Cerebellar nuclear complex (tissue), 1 donor: ENCODE measurements at regions not wholly inside any gene's neighbourhood (a gene's known extent, or its start where the extent isn't known, plus 50 kb on each side); places are given as distances from the start of the nearest gene placed in this dataset.
"Not testable (repeated sequence)": the region's sequence is repeated elsewhere in the genome, so short reads cannot be mapped to it uniquely, and the experiment has no call there.

Source experiments
- DNase-seq, 2 experiments: peaks; one replicate each; lab custom pipeline; 2025; lab: John Stamatoyannopoulos, UW

DNA sequence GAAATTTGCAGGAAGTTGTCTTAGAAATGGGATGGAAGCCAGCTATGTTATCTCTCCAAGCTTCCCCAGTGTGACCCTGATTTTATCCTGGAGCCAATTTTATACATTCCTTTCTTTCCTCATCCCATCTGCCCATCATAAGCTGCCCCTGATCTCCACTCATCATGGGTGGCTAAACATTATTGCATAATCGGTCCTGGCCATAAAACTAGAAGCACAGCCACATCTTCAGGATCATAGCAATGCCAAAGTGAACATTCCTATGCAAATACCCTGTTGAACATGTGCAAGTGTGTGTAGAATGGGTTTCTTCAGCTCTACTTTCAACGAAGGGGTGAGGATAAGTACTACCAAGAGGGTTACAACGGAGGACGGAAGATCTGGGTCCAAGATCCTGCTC is 50.6 kb upstream of the COG2 start:
- DNase-seq, result no peak

DNA sequence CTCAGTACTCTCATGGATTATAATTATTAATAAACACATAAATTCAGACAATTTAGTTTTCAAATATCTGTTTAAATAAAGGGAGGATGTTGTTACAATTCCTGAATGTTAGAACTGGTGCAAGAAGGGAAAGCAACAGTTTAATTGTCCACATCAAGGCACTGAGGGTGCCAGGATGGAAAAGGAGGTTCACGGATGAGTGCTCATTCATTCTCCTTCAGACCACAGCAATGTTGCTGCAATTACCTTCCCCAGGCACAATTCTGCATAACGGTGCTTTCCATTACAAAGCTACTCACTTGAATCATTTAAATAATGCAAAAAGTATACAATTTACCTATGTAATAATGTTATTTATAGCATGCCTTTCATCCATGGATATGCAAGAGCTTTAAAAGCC is 52.3 kb upstream of the COG2 start:
- no peak for DNase-seq

DNA sequence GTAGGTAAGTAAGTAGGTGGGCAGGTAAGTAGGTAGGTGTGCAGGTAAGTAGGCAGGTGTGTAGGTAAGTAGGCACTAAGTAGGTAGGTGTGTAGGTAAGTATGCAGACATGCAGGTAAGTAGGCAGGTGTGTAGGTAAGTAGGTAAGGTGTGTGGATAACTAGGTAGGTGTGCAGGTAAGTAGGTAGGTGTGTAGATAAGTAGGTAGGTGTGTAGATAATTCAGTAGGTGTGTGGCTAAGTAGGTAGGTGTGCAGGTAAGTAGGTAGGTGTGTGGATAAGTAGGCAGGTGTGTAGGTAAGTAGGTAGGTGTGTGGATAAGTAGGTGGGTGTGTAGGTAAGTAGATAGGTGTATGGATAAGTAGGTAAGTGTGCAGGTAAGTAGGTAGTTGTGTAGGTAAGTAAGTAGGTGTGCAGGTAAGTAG is 53.9 kb upstream of the COG2 start:
- DNase-seq, result no peak

DNA sequence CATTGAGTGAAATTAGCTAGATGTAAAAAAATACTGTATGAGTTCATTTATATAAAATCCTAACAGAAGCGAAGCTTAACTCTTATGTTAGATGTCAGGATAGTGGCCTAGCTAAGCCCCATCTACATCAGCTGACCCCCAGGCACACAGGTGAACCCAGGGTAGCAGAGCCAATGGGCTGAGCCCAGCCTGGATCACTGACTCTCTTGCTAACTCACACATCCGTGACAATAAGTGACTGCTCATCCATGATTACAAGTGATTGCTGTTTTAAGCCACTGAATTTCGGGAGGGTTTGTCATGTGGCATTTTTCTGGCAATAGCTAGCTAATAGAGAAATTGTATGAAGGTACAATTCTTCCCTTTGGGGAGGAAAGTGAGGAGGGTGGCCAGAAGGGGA is 55.2 kb upstream of the COG2 start:
- no peak for DNase-seq

DNA sequence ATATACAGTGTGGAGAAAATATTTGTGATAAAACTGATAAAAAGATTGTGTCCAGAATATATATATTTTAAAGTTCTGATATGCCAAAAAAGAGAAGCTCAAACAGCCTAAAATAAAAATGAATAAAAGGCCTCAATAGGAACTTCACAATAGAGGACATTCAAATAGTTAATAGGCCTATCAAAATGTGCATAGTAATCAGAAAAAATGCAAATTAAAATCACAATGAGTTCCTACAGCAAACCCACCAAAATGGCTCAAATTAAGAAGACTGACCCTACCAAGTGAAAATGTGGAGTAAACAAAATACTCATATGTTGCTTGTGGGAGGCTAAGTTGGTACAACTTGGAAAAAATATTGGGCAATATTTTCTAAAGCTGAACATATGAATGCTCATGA is 57.6 kb upstream of the COG2 start:
- DNase-seq, result no peak

DNA sequence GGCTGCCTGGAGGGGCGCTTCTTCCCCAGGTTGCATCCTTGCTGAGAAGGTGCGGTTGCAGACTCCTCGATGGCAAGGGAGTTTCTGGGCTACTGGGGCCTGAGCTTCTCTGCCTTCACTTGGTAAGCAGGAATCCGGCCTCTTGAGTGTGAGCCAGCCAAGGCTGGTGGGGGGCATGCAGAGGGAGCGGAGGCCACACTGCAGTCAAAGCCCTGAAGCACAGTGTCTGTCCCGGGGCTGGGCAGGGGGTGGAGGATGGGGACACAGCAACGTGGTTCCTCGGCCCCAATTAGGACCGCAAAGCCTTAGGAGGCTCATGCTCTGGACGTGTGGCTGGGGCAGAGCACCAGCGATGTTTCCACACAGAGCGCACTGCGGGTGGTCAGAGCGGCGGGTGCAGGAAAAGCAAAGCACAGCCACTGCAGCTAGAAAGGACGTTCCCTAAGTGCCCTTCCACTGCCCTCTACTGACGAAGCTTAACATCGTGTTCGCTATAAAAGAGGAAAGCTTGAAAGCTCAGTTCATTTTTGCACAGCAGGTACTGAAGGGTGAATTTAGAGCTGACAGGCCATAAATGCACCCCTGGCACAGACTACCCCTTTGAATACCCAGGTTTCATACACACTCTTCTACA is 60.7 kb upstream of the COG2 start:
- no peak for DNase-seq

DNA sequence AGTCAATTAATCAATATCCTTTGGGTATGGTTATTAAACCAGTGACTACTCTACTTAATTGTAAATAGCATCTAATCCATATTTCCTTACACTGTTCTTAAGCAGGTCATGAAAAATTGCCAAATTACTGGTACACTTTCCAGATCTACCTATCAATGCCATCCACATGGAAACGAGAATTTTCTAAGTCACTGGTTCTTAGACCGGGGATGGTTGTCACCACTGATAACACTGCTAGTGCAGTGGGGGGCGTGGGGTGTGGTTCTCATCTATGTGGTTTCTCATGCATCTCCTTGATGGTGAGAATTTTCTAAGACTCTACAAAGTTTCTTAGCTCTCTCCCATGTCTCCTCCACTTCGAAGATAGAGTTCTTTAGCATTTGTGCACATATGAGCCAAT is 63.7 kb upstream of the COG2 start:
- DNase-seq, result no peak

DNA sequence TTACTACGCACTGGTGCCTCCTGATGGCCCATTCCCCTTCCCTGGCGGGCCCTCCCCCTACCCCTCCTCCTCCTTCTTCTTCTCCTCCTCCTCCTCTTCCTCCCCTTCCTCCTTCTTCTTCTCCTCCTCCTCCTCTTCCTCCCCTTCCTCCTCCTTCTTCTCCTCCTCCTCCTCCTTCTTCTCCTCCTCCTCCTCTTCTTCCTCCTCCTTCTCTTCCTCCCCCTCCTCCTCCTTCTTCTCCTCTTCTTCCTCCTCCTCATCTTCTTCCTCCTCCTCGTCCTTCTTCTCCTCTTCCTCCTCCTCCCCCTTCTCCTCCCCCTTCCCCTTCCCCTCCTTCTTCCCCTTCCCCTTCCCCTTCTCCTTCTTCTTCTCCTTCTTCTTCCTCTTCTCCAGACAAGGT is 64.7 kb upstream of the COG2 start:
- no peak for DNase-seq

DNA sequence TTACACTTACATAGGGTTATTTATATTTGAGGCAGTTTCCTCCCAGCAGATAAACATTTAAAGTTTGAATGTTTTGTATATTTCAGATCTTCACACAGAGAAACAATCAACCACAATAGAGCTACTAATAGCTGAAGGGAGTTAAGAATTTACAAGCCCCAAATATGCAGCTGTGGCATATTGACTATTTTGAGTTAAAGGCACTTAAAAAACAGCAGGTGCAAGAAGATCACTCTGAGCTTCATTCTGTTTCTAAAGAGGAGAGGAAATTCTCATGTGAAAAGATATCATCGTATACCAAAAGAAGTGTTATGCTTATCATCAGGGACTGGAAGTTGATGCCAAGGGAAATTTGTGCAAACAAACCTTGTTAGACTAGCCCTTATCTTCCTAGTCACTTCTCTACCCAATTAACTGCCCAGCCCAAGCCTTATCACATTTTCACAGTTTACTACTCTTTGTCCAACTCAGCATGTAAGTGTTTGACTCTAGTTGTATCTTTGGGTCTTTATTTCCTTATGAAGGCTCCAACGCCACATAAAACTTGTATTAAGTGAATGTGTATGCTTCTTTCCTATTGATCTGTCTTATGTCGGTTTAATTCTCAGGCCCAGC is 66.3 kb upstream of the COG2 start:
- DNase-seq, result no peak

DNA sequence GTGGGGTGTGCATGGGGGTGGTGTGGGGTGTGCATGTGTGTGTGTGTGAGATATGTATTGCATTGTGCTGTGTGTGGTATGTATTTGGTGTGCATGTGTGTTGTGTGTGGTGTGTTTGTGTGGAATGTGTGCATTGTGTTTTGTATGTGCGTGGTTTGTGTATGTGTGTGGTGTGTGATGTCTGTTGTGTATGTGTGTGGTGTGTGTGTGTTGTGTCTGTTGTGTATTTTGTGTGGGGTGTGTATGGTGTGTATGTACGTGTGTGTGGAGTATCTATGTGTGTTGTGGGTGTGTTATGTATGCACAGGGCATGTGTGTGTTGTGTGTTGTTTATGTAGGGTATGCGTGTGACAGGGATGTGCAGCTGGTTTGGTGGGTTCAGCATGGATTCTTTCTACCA is 67.8 kb upstream of the COG2 start:
- DNase-seq, result no peak

DNA sequence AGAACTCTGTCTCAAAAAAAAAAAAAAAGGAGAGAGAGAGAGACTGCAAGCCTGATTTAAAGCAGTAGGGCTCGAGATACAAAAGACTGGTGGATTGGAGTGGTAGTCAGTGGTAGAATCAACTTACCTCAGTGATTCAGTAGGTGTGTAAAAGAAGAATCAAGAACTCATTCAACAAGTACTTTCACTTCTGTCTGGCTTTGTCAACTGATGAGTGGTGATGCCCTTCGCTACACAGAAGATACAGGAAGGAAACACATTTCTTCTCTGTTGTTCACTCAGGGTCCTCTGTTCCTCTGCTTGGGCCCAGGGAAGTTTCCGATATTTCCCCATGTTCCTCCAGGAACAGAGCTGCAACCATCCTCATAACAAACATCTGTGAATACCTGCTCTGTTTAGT is 68.6 kb upstream of the COG2 start:
- DNase-seq, result no peak

DNA sequence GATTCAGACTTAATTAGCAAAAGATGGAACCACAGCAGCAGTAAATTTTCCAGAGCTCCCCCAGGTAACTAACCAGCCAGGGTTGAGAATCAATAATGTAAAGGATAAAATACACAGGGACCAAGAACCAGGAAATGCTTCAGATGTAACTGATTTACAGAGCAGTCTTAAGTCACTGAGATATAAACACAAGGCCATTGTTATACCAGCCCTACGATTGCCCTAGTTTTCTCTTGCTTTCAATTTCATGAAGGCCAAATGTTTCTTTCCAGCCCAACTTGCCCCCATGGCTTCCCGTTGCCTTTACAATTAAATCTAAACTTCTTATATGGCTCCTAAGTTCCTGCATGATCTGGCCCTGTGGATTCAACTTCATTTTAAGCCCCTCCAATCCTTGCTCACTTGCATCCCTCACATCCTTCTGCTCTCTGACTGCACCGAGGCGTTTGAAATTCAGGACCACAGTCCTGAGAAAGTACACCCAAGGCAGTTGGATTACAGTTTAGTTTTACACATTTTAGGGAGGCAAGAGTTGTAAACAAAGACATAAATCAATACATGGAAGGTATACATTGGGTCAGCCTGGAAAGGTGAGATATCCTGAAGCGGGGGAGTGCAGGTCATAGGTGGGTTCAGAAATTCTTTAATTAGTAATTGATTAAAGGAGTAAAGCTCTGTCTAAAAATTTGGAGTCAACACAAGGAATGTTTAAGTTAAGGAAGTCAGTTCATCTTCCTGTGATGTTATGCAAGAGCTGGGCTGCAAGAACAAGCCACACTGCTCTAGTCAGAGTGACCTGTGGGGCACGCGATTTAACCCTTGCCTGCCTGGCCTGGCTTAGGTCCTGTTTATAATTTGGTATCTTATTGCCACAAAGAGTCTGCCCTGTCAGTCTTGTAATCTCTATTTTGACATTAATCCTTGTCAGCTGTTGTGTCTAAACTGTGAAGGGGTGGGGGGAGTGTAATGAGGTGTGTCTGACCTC is 69.9 kb upstream of the COG2 start:
- DNase-seq, result no peak

DNA sequence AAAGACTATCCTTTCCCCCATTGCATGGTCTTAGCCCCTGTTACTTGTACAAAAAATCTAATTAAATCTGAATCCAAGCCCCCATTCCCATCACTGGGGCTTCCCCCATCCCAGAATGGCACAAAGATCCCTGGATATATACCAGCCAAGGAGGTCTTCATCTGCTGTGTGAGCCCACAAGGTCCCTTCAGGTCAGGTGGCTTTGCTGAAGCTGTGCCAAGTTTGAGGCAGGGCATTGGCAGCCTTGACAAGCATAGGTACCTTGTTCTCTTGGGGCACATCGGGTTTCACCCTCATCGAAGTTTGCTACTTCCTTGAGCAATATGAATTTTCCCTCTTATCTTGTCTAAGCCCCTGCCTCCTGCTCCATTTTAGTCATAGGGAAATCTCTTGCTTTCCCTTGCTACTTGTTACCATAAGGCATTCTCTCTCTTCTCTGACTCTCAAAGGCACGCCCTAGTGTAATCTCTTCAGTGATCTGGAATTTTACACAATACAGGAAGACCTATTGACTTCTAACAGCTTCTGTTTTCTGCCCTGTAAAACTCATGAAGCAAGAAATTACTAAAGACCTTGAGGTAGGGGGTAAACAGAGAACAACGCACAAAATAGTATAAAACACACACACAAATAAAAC is 71.4 kb upstream of the COG2 start:
- no peak for DNase-seq

DNA sequence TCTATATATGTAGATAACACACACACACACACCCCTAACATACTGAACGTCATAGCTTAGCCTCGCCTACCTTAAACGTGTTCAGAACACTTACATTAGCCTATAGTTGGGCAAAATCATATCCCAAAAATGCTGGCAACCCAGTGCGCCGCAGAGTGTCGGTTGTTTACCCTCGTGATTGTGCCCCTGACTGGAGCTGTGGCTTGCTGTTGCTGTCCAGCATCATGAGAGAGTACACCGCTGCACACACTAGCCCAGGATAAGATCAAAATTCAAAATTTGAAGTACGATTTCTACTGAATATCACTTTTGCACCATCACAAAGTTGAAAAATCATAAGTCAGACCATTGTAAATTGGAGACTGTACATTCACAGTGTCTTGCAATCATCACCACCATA is 73.1 kb upstream of the COG2 start:
- DNase-seq, result no peak

DNA sequence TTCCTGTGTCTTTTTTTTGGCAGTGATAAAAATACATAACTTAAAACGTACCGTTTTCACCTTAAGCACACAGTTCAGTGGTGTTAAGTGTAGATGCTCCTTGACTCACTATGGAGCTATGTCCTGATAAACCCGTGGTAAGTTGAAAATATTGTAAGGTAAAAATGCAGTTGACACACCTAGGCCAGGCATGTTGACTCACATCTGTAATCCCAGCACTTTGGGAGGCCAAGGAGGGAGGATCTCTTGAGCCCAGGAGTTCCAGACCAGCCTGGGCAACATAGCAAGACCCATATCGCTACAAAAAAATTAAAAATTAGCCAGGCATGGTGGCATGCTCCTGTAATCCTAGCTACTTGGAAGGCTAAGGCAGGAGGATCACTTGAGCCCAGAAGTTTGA is 73.6 kb upstream of the COG2 start:
- no peak for DNase-seq

DNA sequence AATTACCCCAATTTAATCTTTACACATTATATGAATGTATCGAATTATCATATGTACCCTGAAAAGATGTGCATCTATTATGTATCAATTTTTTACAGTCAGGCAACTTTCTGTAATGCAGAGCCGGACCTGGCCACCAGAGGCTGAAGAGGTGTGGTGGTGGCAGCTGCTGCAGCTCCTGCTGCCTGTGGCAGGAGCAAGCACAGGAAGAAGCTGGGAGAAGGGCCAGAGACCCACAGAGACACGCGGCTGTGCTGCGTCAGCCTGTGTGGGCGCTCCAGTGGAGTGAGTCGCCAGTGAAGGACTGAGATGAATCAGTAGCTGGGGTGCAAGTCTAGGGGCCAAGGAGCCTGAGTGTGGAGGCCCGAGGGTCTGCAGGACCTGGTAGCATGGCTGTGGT is 74.3 kb upstream of the COG2 start:
- DNase-seq, result no peak

DNA sequence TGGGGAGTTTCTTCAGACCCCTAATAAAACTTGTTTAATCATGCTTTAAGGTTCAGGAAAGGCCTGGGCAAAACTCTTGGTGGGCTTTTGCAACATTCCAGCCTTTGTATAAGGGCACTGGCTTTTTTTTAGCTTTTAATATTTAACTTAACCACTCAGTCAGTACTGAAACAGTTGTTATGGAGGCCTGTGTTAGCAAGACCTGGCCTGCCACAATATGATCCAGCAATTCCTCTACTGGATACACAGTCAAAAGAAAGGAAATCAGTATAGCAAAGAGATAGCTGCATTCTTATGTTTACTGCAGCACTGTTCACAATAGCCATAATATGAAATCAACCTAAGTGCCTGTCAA is 75.1 kb upstream of the COG2 start:
- DNase-seq, result no peak

DNA sequence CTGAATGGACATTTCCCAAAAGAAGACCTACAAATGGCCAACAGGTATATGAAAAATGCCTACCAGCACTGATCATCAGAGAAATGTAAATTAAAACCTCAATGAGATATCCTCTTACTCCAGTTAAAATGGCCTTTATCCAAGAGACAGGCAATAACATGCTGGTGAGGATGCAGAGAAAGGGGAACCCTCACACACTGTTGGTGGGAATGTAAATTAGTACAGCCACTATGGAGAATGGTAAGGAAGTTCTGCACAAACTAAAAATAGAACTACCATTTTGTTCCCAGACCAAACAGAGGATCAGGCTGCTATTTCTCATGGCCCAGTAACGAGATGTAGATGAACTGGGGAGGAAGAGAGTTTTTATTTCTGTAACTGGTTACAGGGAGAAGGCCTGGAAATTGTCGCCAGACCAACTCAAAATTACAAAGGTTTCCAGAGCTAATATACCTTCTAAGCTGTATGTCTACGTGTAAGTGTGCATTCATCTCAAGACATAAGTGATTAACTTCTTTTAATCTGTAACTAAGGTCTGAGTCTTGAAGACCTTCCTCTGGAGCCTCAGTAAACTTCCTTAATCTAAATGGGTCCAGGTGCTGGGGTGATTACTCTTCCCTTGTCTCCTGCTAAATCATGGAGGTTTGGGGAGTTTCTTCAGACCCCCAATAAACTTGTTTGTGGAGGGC is 75.6 kb upstream of the COG2 start:
- DNase-seq, result not testable (repeated sequence)

DNA sequence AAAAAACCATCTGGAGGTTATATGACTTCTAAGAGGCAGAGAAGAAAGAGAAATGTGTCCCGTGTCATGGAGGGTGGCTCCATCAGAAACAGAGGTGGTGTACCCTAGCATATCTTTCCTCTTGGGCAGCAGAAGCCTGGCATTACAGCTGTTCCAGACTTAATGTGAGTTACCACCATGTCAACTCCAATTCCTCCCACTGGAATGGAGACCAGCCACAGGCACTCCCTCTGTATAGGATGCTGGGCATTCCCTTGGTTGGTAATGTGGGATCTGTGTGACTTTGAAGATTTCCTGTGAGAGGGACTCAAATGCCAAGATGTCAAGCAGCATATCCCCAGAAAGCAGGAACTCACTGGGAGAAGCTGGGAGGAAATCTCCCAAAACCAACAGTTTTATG is 77.1 kb upstream of the COG2 start:
- no peak for DNase-seq

DNA sequence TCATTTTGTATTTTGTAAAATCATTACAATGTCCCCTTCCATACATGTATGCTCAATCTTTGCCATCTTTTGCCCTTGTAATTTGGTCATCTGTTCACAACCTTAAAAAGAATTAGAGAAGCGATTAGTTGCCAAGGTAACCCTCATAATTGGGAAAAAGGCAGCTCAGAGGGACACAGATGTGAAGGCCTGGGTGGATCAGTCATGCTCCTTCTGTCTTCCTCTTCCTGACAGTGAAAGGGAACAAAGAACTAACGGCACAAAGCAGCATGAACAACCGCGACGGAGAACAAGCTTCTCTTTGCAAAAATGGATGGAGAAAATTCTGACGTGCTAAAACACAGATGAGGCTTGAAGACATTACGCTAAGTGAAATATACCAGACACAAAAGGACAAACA is 78.7 kb upstream of the COG2 start:
- DNase-seq, result no peak

DNA sequence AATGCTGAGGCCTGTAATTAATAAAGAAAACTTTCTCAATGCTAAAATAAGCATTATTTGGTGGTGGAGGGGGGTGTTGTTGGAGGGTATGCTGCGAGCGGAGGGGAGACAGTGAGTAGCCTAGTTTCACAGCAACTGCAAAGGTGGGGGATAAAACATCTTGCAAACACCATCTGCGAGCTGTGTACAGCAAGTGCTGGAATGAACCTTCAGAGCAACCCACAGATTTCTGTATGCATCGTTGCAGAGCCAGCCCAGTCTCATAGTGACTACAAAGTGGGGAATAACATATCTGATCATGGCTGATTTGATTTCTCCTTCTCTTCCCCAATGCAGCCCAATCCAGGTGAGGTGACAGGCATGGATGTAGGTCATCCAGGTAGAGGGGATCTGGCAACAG is 80.7 kb upstream of the COG2 start:
- DNase-seq, result no peak

DNA sequence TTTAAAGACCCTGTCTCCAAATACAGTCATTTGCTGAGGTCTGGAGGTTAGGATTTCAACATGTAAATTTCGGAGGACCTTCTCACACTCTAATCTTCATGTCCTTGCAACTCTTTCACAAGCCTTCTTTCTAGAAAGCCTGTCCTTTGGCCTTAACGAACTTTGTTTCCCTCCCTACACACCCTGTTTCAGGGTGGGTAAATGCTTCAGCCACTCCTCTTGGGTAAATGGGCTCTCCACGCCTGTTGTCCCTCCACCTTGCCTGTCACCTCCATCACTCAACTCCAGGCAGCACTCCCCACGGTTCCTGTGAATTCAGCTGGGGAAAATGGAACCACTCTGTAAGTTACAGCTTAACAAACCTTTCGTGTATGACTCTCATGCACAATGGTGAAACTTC is 84.0 kb upstream of the COG2 start:
- no peak for DNase-seq
